ENCODE measurements at regions not wholly inside any gene's neighbourhood (a gene's known extent, or its start where the extent isn't known, plus 50 kb on each side); places are given as distances from the start of the nearest gene placed in this dataset.

GRCh38 chr6:91443405-91443804 lies 856.5 kb upstream of the MAP3K7 start:
- H3K4me3 Mint-ChIP-seq = no peak overlapping the region
- CTCF ChIA-PET = interaction anchor here (1.2 kb wide), 1 partner anchor 13 kb away, joined by 3 read pairs; no protein-coding TSS in a partner anchor

GRCh38 chr6:91442342-91442741 lies 855.5 kb upstream of the MAP3K7 start:
- CTCF ChIA-PET = no interaction called here
- no peaks in the 10 kb centered on the region for H3K9me3 Mint-ChIP-seq
- H3K36me3 Mint-ChIP-seq (ENCODE audit: low read depth) = no peaks in the 10 kb centered on the region
- DNase-seq (no peak), ATAC-seq (no peak)
- no peak overlapping the region for H3K27ac Mint-ChIP-seq
- no peak overlapping the region for H3K4me3 Mint-ChIP-seq
- no peaks in the 10 kb centered on the region for H3K4me1 Mint-ChIP-seq (ENCODE audit: low read depth)
- H3K27me3 Mint-ChIP-seq = no peaks in the 10 kb centered on the region
- POLR2A ChIA-PET = no interaction called here
- intact Hi-C loops (cut with micrococcal nuclease) = no loop called here
- TF ChIP-seq CTCF (IDR thresholded peaks at IDR 0.05) = no peak

More at GRCh38 chr6:91443405-91443804, 856.5 kb upstream of the MAP3K7 start:
- ATAC-seq (no peak), DNase-seq (no peak)
- intact Hi-C loops (cut with micrococcal nuclease) = no loop called here
- no peak for TF ChIP-seq CTCF (IDR thresholded peaks at IDR 0.05)
- POLR2A ChIA-PET = interaction anchor here (0.5 kb wide), 1 partner anchor 16 kb away, joined by 3 read pairs; no protein-coding TSS in a partner anchor
- H3K9me3 Mint-ChIP-seq = no peaks in the 10 kb centered on the region
- no peaks in the 10 kb centered on the region for H3K4me1 Mint-ChIP-seq (ENCODE audit: low read depth)
- H3K36me3 Mint-ChIP-seq (ENCODE audit: low read depth) = no peaks in the 10 kb centered on the region
- no peak overlapping the region for H3K27ac Mint-ChIP-seq
- no peaks in the 10 kb centered on the region for H3K27me3 Mint-ChIP-seq

- H3K4me3 Mint-ChIP-seq = no peak overlapping the region
- DNase-seq (no peak), ATAC-seq (no peak)
- intact Hi-C loops (cut with micrococcal nuclease) = no loop called here
- ChIA-PET POLR2A (no interaction called here), CTCF (no interaction called here)
- no peaks in the 10 kb centered on the region for H3K27me3 Mint-ChIP-seq
- H3K36me3 Mint-ChIP-seq (ENCODE audit: low read depth) = no peaks in the 10 kb centered on the region
- H3K27ac Mint-ChIP-seq = no peak overlapping the region
- no peaks in the 10 kb centered on the region for H3K9me3 Mint-ChIP-seq
- TF ChIP-seq CTCF (IDR thresholded peaks at IDR 0.05) = no peak
- H3K4me1 Mint-ChIP-seq (ENCODE audit: low read depth) = no peaks in the 10 kb centered on the region
Observed at GRCh38 chr6:91438570-91438969, 851.7 kb upstream of the MAP3K7 start.

GRCh38 chr6:91437315-91437729 lies 850.5 kb upstream of the MAP3K7 start:
- POLR2A ChIA-PET = no interaction called here
- Mint-ChIP-seq H3K27ac (no peak overlapping the region), H3K4me1 (ENCODE audit: low read depth) (no peaks in the 10 kb centered on the region), H3K4me3 (no peak overlapping the region), H3K36me3 (ENCODE audit: low read depth) (no peaks in the 10 kb centered on the region), H3K9me3 (no peaks in the 10 kb centered on the region), H3K27me3 (no peaks in the 10 kb centered on the region)
- intact Hi-C loops (cut with micrococcal nuclease) = no loop called here
- TF ChIP-seq CTCF (IDR thresholded peaks at IDR 0.05) = no peak
- no peak for DNase-seq
- no peak for ATAC-seq
- CTCF ChIA-PET = no interaction called here

GRCh38 chr6:91436448-91436847 lies 849.6 kb upstream of the MAP3K7 start:
- Mint-ChIP-seq H3K4me3 (no peak overlapping the region), H3K4me1 (ENCODE audit: low read depth) (no peaks in the 10 kb centered on the region), H3K36me3 (ENCODE audit: low read depth) (no peaks in the 10 kb centered on the region), H3K9me3 (no peaks in the 10 kb centered on the region), H3K27me3 (no peaks in the 10 kb centered on the region), H3K27ac (no peak overlapping the region)
- ChIA-PET CTCF (no interaction called here), POLR2A (no interaction called here)
- intact Hi-C loops (cut with micrococcal nuclease) = no loop called here
- DNase-seq (no peak), ATAC-seq (no peak)
- no peak for TF ChIP-seq CTCF (IDR thresholded peaks at IDR 0.05)

All from activated CD8-positive, alpha-beta T cell treated with anti-CD3 and anti-CD28 coated beads for 36 hours (primary cell).